T-helper 2 cell (primary cell): ENCODE measurements at regions not wholly inside any gene's neighbourhood (a gene's known extent, or its start where the extent isn't known, plus 50 kb on each side); places are given as distances from the start of the nearest gene placed in this dataset.

Experiments used
- DNase-seq, 5 experiments: peaks; one replicate each; pipeline versions ENCODE4 v3.0.0 to v3.0.0-alpha.2; 2012 to 2022

GRCh38 chr9:129486756-129487657 lies 133.9 kb downstream of the C9orf50 start:
- no peak for DNase-seq

- no peak for DNase-seq
These were observed 135.6 kb downstream of the C9orf50 start for GRCh38 chr9:129485145-129485774.

- no peak for DNase-seq
These were observed 136.4 kb downstream of the C9orf50 start for GRCh38 chr9:129484352-129485000.

GRCh38 chr9:129483415-129484351 lies 137.2 kb downstream of the C9orf50 start:
- no peak for DNase-seq

- DNase-seq, result no peak
These were observed 138.1 kb downstream of the C9orf50 start for GRCh38 chr9:129482521-129483414.

GRCh38 chr9:129481810-129482511 lies 138.9 kb downstream of the C9orf50 start:
- DNase-seq, result no peak

- no peak for DNase-seq
These were observed 139.5 kb downstream of the C9orf50 start for GRCh38 chr9:129481424-129481809.

GRCh38 chr9:129480745-129481144 lies 140.2 kb downstream of the C9orf50 start:
- no peak for DNase-seq

- DNase-seq, result no peak
These were observed 140.7 kb downstream of the C9orf50 start for GRCh38 chr9:129480227-129480626.

GRCh38 chr9:129479631-129480011 lies 141.3 kb downstream of the C9orf50 start:
- DNase-seq, result no peak

GRCh38 chr9:129478961-129479630 lies 141.8 kb downstream of the C9orf50 start:
- DNase-seq, result no peak

GRCh38 chr9:129478461-129478860 lies 142.4 kb downstream of the C9orf50 start:
- no peak for DNase-seq

- DNase-seq, result no peak
These were observed 143.9 kb downstream of the C9orf50 start for GRCh38 chr9:129476821-129477611.

GRCh38 chr9:129474740-129475404 lies 146.0 kb downstream of the C9orf50 start:
- no peak for DNase-seq

- DNase-seq, result no peak
These were observed 147.2 kb downstream of the C9orf50 start for GRCh38 chr9:129473523-129474244.

- no peak for DNase-seq
These were observed 148.2 kb downstream of the C9orf50 start for GRCh38 chr9:129472651-129473102.

- DNase-seq, result no peak
These were observed 149.5 kb downstream of the C9orf50 start for GRCh38 chr9:129471201-129472019.
